Peyer's patch (tissue), 4 donors: ENCODE measurements at regions not wholly inside any gene's neighbourhood (a gene's known extent, or its start where the extent isn't known, plus 50 kb on each side); places are given as distances from the start of the nearest gene placed in this dataset.

Experiments used
- CTCF ChIP-seq, 6 experiments: fragments of 450-650 bp in 4 of 6; fragments of 200-600 bp in 2 of 6; sonication (generic) in 1 of 6; IDR thresholded peaks; one replicate each; pipeline ENCODE4 v1.5.1; 2017 to 2019; ENCODE audit warnings: antibody characterized with exemption in 6 of 6, mild to moderate bottlenecking in 3 of 6, moderate library complexity in 1 of 6
- POLR2A ChIP-seq, 2 donors: fragments of 450-650 bp; IDR thresholded peaks; one replicate each; pipeline ENCODE4 v1.5.1; 2017; ENCODE audit warnings: antibody characterized with exemption in 2 of 2, mild to moderate bottlenecking in 2 of 2, moderate library complexity in 2 of 2

GRCh38 chr5:68776381-68776780 lies 317.4 kb upstream of the SLC30A5 start:
- TF ChIP-seq CTCF (IDR thresholded peaks at IDR 0.05) (no peak), POLR2A (IDR thresholded peaks at IDR 0.05) (no peak)
